ENCODE measurements at regions not wholly inside any gene's neighbourhood (a gene's known extent, or its start where the extent isn't known, plus 50 kb on each side); places are given as distances from the start of the nearest gene placed in this dataset.

DNA sequence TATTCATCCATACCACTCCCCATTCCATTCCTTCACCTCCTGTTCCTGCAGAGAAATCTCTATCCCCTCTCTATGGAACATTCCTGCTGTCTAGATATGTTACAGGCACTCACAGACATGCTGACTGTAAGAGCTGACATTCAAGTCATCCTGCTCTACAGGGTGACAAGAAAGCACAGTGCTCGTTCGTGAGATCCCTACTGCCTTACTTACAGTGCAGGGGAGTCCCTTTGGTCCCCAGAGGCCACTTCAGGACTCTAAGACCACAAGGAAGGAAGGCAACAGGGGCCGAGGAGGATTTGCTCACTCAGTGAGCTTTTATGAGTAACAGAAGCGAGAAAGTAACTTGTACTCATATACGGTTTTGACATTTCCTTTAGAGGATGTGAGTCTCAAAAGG, 110.5 kb downstream of the GAS1 start:
- H3K27ac ChIP-seq (replicated peaks; ENCODE audit: low read length), result no peak overlapping the region
- H3K4me2 ChIP-seq (ENCODE audit: insufficient read depth, low read length, poor library complexity, severe bottlenecking), result no peak overlapping the region
- no peak overlapping the region for H2BK5ac ChIP-seq (ENCODE audit: low read length)
- no peaks in the 10 kb centered on the region for H3K27me3 ChIP-seq (ENCODE audit: control insufficient read depth in 3 of 3, insufficient read depth in 3 of 3, low read depth in 1 of 3, low read length in 3 of 3)
- no peak overlapping the region for H3K14ac ChIP-seq (ENCODE audit: low read length)
- no peaks in the 10 kb centered on the region for H3K79me1 ChIP-seq (ENCODE audit: low read depth, low read length)
- H3K4me1 ChIP-seq (ENCODE audit: control insufficient read depth in 2 of 2, insufficient read depth in 1 of 2, low read depth in 1 of 2, low read length in 2 of 2), result peaks cover 0 to 3% of the 10 kb centered on the region in 2 donors
- no peak overlapping the region for H3K9ac ChIP-seq (ENCODE audit: low read depth, low read length, poor library complexity)
- H2AK5ac ChIP-seq (ENCODE audit: low read depth, low read length), result no peak overlapping the region
- no peak overlapping the region for H2BK15ac ChIP-seq (ENCODE audit: low read length)
- no peaks in the 10 kb centered on the region for H3K36me3 ChIP-seq (replicated peaks in 1 of 2; ENCODE audit: control insufficient read depth in 2 of 2, insufficient read depth in 2 of 2, low read length in 2 of 2)
- H3K4ac ChIP-seq (ENCODE audit: low read length), result no peak overlapping the region
- no peak overlapping the region for H4K91ac ChIP-seq (ENCODE audit: low read depth, low read length, poor library complexity)
- peak overlapping the region; percentile 27 for H3K18ac ChIP-seq (ENCODE audit: low read length)
- no peak overlapping the region for H2BK12ac ChIP-seq (ENCODE audit: low read length)
- H3K4me3 ChIP-seq (ENCODE audit: low read length in 2 of 2), result no peak overlapping the region
- no peak overlapping the region for H3K23ac ChIP-seq (ENCODE audit: low read depth, low read length, poor library complexity)
- no peak for DNase-seq (ENCODE audit: low spot score)
- H2BK120ac ChIP-seq (ENCODE audit: low read depth, low read length), result no peak overlapping the region
- H3K9me3 ChIP-seq (replicated peaks in 1 of 2; ENCODE audit: control insufficient read depth in 2 of 2, insufficient read depth in 1 of 2, low read depth in 1 of 2, low read length in 2 of 2), result no peaks in the 10 kb centered on the region
- no peak overlapping the region for H4K8ac ChIP-seq (ENCODE audit: low read depth, low read length)
- no peak overlapping the region for H2AFZ ChIP-seq (ENCODE audit: low read length)
- WGBS, 2 donors (ENCODE audit: extremely low coverage in 2 of 2, insufficient read length in 2 of 2, insufficient replicate concordance in 1 of 2), result no CpG with 5 or more reads among the region's 5 CpGs

DNA sequence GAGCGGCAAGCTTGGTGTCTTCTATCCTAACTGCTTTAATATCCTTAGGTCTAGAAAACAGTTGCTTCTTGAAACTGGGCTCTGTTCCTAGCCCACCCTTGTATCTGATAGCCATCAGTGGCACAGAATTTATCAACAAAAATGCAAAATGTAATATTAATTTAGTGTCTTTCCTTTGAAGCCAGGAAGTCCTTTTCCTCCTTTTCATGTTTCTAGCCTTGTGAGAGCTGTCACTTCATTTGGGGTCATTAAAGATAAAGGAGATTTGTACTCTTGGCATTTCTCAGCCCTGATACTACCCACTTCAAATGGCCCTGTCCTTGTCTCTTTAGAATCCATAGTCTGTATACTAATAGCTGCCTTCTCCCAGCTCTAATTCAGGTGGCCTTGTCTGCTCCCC, 111.0 kb downstream of the GAS1 start:
- H3K27ac ChIP-seq (replicated peaks; ENCODE audit: low read length), result no peak overlapping the region
- no peak overlapping the region for H3K23ac ChIP-seq (ENCODE audit: low read depth, low read length, poor library complexity)
- no peak overlapping the region for H3K18ac ChIP-seq (ENCODE audit: low read length)
- no CpG with 5 or more reads among the region's 1 CpG for WGBS, 2 donors (ENCODE audit: extremely low coverage in 2 of 2, insufficient read length in 2 of 2, insufficient replicate concordance in 1 of 2)
- H3K4ac ChIP-seq (ENCODE audit: low read length), result no peak overlapping the region
- no peak overlapping the region for H4K91ac ChIP-seq (ENCODE audit: low read depth, low read length, poor library complexity)
- no peaks in the 10 kb centered on the region for H3K36me3 ChIP-seq (replicated peaks in 1 of 2; ENCODE audit: control insufficient read depth in 2 of 2, insufficient read depth in 2 of 2, low read length in 2 of 2)
- H3K4me1 ChIP-seq (ENCODE audit: control insufficient read depth in 2 of 2, insufficient read depth in 1 of 2, low read depth in 1 of 2, low read length in 2 of 2), result peaks cover 0 to 3% of the 10 kb centered on the region in 2 donors
- no peaks in the 10 kb centered on the region for H3K27me3 ChIP-seq (ENCODE audit: control insufficient read depth in 3 of 3, insufficient read depth in 3 of 3, low read depth in 1 of 3, low read length in 3 of 3)
- H3K79me1 ChIP-seq (ENCODE audit: low read depth, low read length), result no peaks in the 10 kb centered on the region
- no peak overlapping the region for H2BK15ac ChIP-seq (ENCODE audit: low read length)
- no peak overlapping the region for H2AFZ ChIP-seq (ENCODE audit: low read length)
- no peak overlapping the region for H2BK12ac ChIP-seq (ENCODE audit: low read length)
- no peak overlapping the region for H3K14ac ChIP-seq (ENCODE audit: low read length)
- no peak for DNase-seq (ENCODE audit: low spot score)
- H4K8ac ChIP-seq (ENCODE audit: low read depth, low read length), result no peak overlapping the region
- H3K4me3 ChIP-seq (ENCODE audit: low read length in 2 of 2), result no peak overlapping the region
- H3K9ac ChIP-seq (ENCODE audit: low read depth, low read length, poor library complexity), result no peak overlapping the region
- H3K4me2 ChIP-seq (ENCODE audit: insufficient read depth, low read length, poor library complexity, severe bottlenecking), result no peak overlapping the region
- no peak overlapping the region for H2AK5ac ChIP-seq (ENCODE audit: low read depth, low read length)
- no peaks in the 10 kb centered on the region for H3K9me3 ChIP-seq (replicated peaks in 1 of 2; ENCODE audit: control insufficient read depth in 2 of 2, insufficient read depth in 1 of 2, low read depth in 1 of 2, low read length in 2 of 2)
- no peak overlapping the region for H2BK5ac ChIP-seq (ENCODE audit: low read length)
- H2BK120ac ChIP-seq (ENCODE audit: low read depth, low read length), result no peak overlapping the region

DNA sequence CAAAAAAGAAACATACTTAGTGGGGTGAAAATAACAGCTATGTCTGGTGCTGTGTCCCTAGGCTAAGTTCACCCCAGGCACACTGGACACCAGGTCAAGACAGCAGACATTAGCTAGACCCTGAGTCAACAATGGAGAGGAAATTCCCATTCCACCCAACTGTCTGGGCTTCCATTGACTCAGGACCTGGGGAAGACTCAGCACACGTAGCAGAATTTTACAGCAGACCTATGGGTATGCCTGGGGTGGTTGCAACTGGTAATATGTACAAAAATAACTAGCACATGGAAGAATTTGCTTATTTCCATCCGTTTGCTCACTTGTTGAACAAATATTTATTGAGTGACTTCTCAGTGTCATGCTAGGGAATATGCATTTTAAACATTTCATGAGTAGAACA, 117.0 kb downstream of the GAS1 start:
- Histone ChIP-seq H2BK5ac (ENCODE audit: low read length) (no peak overlapping the region), H3K27ac (replicated peaks; ENCODE audit: low read length) (no peak overlapping the region), H3K4me3 (ENCODE audit: low read length in 2 of 2) (no peak overlapping the region), H3K27me3 (ENCODE audit: control insufficient read depth in 3 of 3, insufficient read depth in 3 of 3, low read depth in 1 of 3, low read length in 3 of 3) (no peaks in the 10 kb centered on the region), H4K8ac (ENCODE audit: low read depth, low read length) (no peak overlapping the region), H2BK120ac (ENCODE audit: low read depth, low read length) (no peak overlapping the region), H3K4ac (ENCODE audit: low read length) (no peak overlapping the region), H3K79me1 (ENCODE audit: low read depth, low read length) (no peaks in the 10 kb centered on the region), H3K23ac (ENCODE audit: low read depth, low read length, poor library complexity) (no peak overlapping the region), H3K9ac (ENCODE audit: low read depth, low read length, poor library complexity) (no peak overlapping the region), H3K14ac (ENCODE audit: low read length) (no peak overlapping the region), H2BK12ac (ENCODE audit: low read length) (no peak overlapping the region), H2AK5ac (ENCODE audit: low read depth, low read length) (no peak overlapping the region), H2BK15ac (ENCODE audit: low read length) (no peak overlapping the region), H3K36me3 (replicated peaks in 1 of 2; ENCODE audit: control insufficient read depth in 2 of 2, insufficient read depth in 2 of 2, low read length in 2 of 2) (no peaks in the 10 kb centered on the region), H3K9me3 (replicated peaks in 1 of 2; ENCODE audit: control insufficient read depth in 2 of 2, insufficient read depth in 1 of 2, low read depth in 1 of 2, low read length in 2 of 2) (no peaks in the 10 kb centered on the region), H3K18ac (ENCODE audit: low read length) (no peak overlapping the region), H2AFZ (ENCODE audit: low read length) (no peak overlapping the region), H3K4me1 (ENCODE audit: control insufficient read depth in 2 of 2, insufficient read depth in 1 of 2, low read depth in 1 of 2, low read length in 2 of 2) (no peaks in the 10 kb centered on the region), H4K91ac (ENCODE audit: low read depth, low read length, poor library complexity) (no peak overlapping the region), H3K4me2 (ENCODE audit: insufficient read depth, low read length, poor library complexity, severe bottlenecking) (no peak overlapping the region)
- no peak for DNase-seq (ENCODE audit: low spot score)
- no CpG with 5 or more reads among the region's 2 CpGs for WGBS, 2 donors (ENCODE audit: extremely low coverage in 2 of 2, insufficient read length in 2 of 2, insufficient replicate concordance in 1 of 2)

DNA sequence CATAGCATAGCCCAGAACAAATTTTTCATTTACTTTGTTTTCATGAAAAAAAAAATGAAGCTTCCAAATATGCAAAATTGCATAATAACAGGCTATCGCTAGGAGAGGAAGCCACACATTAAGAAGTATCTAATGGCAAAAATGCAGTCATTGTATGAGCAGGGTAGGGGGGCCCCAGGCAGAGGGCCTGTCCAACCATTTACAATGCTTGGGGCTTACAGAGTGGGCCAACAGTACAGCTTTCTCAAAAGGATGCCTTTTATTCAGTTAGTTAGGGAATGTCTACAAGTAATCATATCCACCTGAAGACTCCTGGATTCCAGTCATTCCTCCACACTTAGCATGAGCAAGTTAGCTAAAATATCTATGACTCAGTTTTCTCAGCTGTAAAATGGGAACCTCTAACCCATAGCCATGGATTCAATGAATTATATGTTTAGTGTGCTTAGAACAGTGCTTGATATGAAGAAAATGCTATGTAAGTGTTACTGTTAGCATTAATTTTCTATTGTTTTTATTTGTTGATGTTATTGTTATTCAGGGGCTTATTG, 117.7 kb downstream of the GAS1 start:
- no peaks in the 10 kb centered on the region for H3K36me3 ChIP-seq (replicated peaks in 1 of 2; ENCODE audit: control insufficient read depth in 2 of 2, insufficient read depth in 2 of 2, low read length in 2 of 2)
- DNase-seq (ENCODE audit: low spot score), result no peak
- no peaks in the 10 kb centered on the region for H3K79me1 ChIP-seq (ENCODE audit: low read depth, low read length)
- no peak overlapping the region for H3K18ac ChIP-seq (ENCODE audit: low read length)
- H3K4ac ChIP-seq (ENCODE audit: low read length), result no peak overlapping the region
- no peak overlapping the region for H4K91ac ChIP-seq (ENCODE audit: low read depth, low read length, poor library complexity)
- no peak overlapping the region for H2BK15ac ChIP-seq (ENCODE audit: low read length)
- no CpG with 5 or more reads among the region's 1 CpG for WGBS, 2 donors (ENCODE audit: extremely low coverage in 2 of 2, insufficient read length in 2 of 2, insufficient replicate concordance in 1 of 2)
- no peak overlapping the region for H3K4me3 ChIP-seq (ENCODE audit: low read length in 2 of 2)
- no peak overlapping the region for H2BK12ac ChIP-seq (ENCODE audit: low read length)
- no peak overlapping the region for H3K4me2 ChIP-seq (ENCODE audit: insufficient read depth, low read length, poor library complexity, severe bottlenecking)
- no peak overlapping the region for H3K27ac ChIP-seq (replicated peaks; ENCODE audit: low read length)
- no peak overlapping the region for H3K23ac ChIP-seq (ENCODE audit: low read depth, low read length, poor library complexity)
- no peak overlapping the region for H4K8ac ChIP-seq (ENCODE audit: low read depth, low read length)
- H2BK5ac ChIP-seq (ENCODE audit: low read length), result no peak overlapping the region
- no peak overlapping the region for H2BK120ac ChIP-seq (ENCODE audit: low read depth, low read length)
- no peak overlapping the region for H2AFZ ChIP-seq (ENCODE audit: low read length)
- H3K14ac ChIP-seq (ENCODE audit: low read length), result no peak overlapping the region
- H3K9ac ChIP-seq (ENCODE audit: low read depth, low read length, poor library complexity), result no peak overlapping the region
- no peaks in the 10 kb centered on the region for H3K4me1 ChIP-seq (ENCODE audit: control insufficient read depth in 2 of 2, insufficient read depth in 1 of 2, low read depth in 1 of 2, low read length in 2 of 2)
- no peaks in the 10 kb centered on the region for H3K27me3 ChIP-seq (ENCODE audit: control insufficient read depth in 3 of 3, insufficient read depth in 3 of 3, low read depth in 1 of 3, low read length in 3 of 3)
- peaks cover 0 to 3% of the 10 kb centered on the region in 2 donors for H3K9me3 ChIP-seq (replicated peaks in 1 of 2; ENCODE audit: control insufficient read depth in 2 of 2, insufficient read depth in 1 of 2, low read depth in 1 of 2, low read length in 2 of 2)
- no peak overlapping the region for H2AK5ac ChIP-seq (ENCODE audit: low read depth, low read length)

Data from neuronal stem cell (in vitro differentiated cells).